ENCODE measurements at regions not wholly inside any gene's neighbourhood (a gene's known extent, or its start where the extent isn't known, plus 50 kb on each side); places are given as distances from the start of the nearest gene placed in this dataset.

DNA sequence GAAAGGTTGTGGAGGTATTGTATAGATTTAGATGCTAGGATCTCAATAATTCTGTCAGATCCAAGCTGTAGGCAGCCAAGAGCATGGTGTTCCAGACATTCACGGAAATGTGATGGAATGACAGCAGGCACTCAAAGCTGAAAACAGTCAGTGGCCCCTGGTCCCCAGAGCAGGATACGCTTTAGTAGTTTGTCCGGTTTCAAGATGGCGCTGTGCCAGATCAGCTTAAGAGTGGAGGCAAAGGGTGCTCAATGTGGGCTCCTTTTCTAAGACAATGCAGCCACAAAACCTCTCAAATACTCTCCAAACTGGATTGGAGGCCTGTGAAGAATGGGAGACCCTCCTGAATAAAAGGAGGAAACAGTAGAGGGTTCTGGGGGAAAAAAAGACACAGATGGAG lies 291.2 kb upstream of the HS3ST1 start:
- TF ChIP-seq CTCF (conservative IDR thresholded peaks at IDR 0.05) = no peak
- TF ChIP-seq EZH2 (IDR thresholded peaks at IDR 0.05; ENCODE audit: low read depth) = no peak

Measured in PC-9 (cell line).